Parathyroid adenoma (tissue), 2 donors: ENCODE measurements at regions not wholly inside any gene's neighbourhood (a gene's known extent, or its start where the extent isn't known, plus 50 kb on each side); places are given as distances from the start of the nearest gene placed in this dataset.

ENCODE experiments used
- H2AFZ ChIP-seq: fragments of 300-600 bp; sonication (generic); one replicate; pipeline ENCODE4 v1.7.0; 2017; ENCODE audit warnings: antibody characterized with exemption, mild to moderate bottlenecking
- H3K27ac ChIP-seq: fragments of 300-600 bp; sonication (generic); one replicate; pipeline ENCODE4 v1.7.0; 2017
- H3K27me3 ChIP-seq: fragments of 300-600 bp; sonication (generic); one replicate; pipeline ENCODE4 v1.7.0; 2017; ENCODE audit warnings: low read length; ENCODE audit not compliant: control insufficient read depth, insufficient read depth
- H3K36me3 ChIP-seq: fragments of 300-600 bp; sonication (generic); one replicate; pipeline ENCODE4 v1.7.0; 2017; ENCODE audit warnings: low read length; ENCODE audit not compliant: control insufficient read depth, insufficient read depth
- H3K4me1 ChIP-seq: fragments of 300-600 bp; sonication (generic); one replicate; pipeline ENCODE4 v1.7.0; 2017; ENCODE audit warnings: control low read depth
- H3K4me2 ChIP-seq: fragments of 300-600 bp; sonication (generic); one replicate; pipeline ENCODE4 v1.7.0; 2017; ENCODE audit warnings: low read length
- H3K4me3 ChIP-seq: fragments of 300-600 bp; sonication (generic); one replicate; pipeline ENCODE4 v1.7.0; 2017; ENCODE audit warnings: low read depth, low read length
- H3K79me2 ChIP-seq: fragments of 300-600 bp; sonication (generic); one replicate; pipeline ENCODE4 v1.7.0; 2017; ENCODE audit warnings: control low read depth
- H3K9ac ChIP-seq: fragments of 300-600 bp; sonication (generic); one replicate; pipeline ENCODE4 v1.7.0; 2017; ENCODE audit warnings: mild to moderate bottlenecking
- H3K9me3 ChIP-seq: fragments of 300-600 bp; sonication (generic); one replicate; pipeline ENCODE4 v1.7.0; 2017; ENCODE audit warnings: low read length; ENCODE audit not compliant: control insufficient read depth
- TF ChIP-seq, protein P1 (sequence below): fragments of 300-600 bp; sonication (generic); IDR thresholded peaks from one replicate; pipeline ENCODE4 v1.7.0; 2017; ENCODE audit warnings: antibody characterized with exemption, mild to moderate bottlenecking
- donor health status: primary hyperparathyroidism.

DNA sequence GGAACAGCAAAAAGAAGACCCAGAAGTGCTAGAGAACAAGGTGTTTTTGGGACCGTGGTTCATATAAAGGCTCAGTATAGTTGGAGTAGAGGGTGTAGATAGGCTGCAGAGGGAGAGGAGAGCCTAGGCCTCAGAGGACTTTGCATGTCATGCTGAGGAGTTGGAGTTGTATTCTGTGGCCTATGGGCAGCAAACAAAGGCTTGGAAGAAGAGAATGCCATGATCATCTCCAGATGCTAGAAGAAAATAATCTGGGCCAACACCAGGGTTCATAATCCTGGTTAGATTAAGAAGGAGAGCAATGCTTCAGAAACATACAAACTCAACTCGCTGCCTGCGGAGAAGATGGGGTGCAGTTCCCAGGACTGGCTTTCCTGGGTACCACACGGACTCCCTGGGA, 262.8 kb upstream of the USP24 start:
- Histone ChIP-seq H3K36me3 (no peaks in the 10 kb centered on the region), H3K79me2 (no peaks in the 10 kb centered on the region), H2AFZ (no peak overlapping the region), H3K4me3 (no peak overlapping the region), H3K9me3 (no peaks in the 10 kb centered on the region), H3K27ac (no peak overlapping the region), H3K27me3 (no peaks in the 10 kb centered on the region), H3K9ac (no peak overlapping the region), H3K4me1 (no peaks in the 10 kb centered on the region), H3K4me2 (no peak overlapping the region)
- TF ChIP-seq, protein P1, sequence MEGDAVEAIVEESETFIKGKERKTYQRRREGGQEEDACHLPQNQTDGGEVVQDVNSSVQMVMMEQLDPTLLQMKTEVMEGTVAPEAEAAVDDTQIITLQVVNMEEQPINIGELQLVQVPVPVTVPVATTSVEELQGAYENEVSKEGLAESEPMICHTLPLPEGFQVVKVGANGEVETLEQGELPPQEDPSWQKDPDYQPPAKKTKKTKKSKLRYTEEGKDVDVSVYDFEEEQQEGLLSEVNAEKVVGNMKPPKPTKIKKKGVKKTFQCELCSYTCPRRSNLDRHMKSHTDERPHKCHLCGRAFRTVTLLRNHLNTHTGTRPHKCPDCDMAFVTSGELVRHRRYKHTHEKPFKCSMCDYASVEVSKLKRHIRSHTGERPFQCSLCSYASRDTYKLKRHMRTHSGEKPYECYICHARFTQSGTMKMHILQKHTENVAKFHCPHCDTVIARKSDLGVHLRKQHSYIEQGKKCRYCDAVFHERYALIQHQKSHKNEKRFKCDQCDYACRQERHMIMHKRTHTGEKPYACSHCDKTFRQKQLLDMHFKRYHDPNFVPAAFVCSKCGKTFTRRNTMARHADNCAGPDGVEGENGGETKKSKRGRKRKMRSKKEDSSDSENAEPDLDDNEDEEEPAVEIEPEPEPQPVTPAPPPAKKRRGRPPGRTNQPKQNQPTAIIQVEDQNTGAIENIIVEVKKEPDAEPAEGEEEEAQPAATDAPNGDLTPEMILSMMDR: no peak

DNA sequence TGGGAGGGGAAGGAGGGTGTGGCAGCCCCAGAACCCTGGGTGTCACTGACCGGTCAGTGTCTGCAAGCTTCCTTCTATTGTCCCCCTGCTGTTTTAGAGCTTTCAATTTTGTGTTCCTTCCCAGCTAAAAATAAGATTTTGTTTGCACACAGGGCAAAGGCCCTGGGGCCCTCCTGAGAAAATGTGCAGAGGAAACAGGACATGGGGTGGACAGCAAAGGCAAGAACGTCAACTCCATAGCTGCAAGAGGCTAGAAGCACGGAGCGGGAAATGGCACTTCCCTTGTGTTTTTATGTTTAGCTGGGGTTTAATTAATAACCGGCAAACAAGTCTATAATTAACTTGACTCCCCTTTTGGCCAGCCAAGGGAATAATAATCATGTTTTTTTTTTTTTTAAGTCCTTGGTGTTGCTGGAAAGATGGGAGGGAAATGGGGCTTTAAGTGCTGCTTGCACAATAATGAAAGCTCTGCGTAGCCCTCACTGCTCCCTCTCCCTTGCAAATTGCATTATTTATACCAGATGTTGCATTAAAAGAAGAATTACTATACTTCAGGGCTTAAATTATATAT, 261.4 kb upstream of the USP24 start:
- TF ChIP-seq, protein P1: no peak
- H3K79me2 ChIP-seq: no peaks in the 10 kb centered on the region

DNA sequence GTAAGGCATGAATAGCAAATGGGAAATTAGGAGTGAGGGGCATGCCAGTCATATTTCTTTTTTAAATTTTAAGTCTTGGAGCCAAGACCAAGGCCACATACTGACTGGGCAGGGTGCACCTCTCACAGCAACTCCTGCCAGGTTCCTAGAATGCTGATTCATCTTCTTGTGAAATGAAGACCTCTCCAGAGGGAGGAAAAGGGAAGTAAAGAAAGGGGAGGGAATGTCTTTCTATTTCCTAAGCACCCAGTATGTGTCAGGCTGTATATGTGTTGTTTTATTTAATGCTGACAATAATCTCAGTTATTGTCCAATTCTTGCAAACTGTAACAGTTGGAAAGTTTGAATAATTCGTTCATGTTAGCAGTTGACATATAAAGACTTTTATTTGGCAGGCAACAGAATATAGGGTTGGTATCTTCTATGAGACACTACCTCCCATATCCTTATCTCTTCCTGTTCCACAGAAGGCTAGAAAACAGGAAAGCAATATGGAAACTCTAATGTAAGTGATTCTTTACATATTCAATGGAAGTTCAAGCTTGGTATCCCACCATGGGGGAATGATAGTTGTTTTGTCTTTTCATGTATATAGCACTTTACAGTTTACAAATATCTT, 259.1 kb upstream of the USP24 start:
- H3K9ac ChIP-seq: no peak overlapping the region
- no peak overlapping the region for H3K4me2 ChIP-seq
- no peaks in the 10 kb centered on the region for H3K36me3 ChIP-seq
- no peaks in the 10 kb centered on the region for H3K79me2 ChIP-seq
- no peaks in the 10 kb centered on the region for H3K4me1 ChIP-seq
- no peak overlapping the region for H2AFZ ChIP-seq
- H3K4me3 ChIP-seq: no peak overlapping the region
- no peaks in the 10 kb centered on the region for H3K27me3 ChIP-seq
- no peaks in the 10 kb centered on the region for H3K9me3 ChIP-seq
- H3K27ac ChIP-seq: no peak overlapping the region
- TF ChIP-seq, protein P1: no peak

More for the DNA sequence above, 261.4 kb upstream of the USP24 start:
- Histone ChIP-seq H3K9ac (no peak overlapping the region), H3K9me3 (no peaks in the 10 kb centered on the region), H3K36me3 (no peaks in the 10 kb centered on the region), H2AFZ (no peak overlapping the region), H3K4me3 (no peak overlapping the region), H3K27ac (no peak overlapping the region), H3K27me3 (no peaks in the 10 kb centered on the region), H3K4me1 (no peaks in the 10 kb centered on the region), H3K4me2 (no peak overlapping the region)

GRCh38 chr1:55473661-55474060, 258.5 kb upstream of the USP24 start:
- Histone ChIP-seq H2AFZ (no peak overlapping the region), H3K4me1 (no peaks in the 10 kb centered on the region), H3K27ac (no peak overlapping the region), H3K79me2 (no peaks in the 10 kb centered on the region), H3K9ac (no peak overlapping the region), H3K27me3 (no peaks in the 10 kb centered on the region), H3K4me3 (no peak overlapping the region), H3K36me3 (no peaks in the 10 kb centered on the region), H3K9me3 (no peaks in the 10 kb centered on the region), H3K4me2 (no peak overlapping the region)
- TF ChIP-seq, protein P1: no peak

DNA sequence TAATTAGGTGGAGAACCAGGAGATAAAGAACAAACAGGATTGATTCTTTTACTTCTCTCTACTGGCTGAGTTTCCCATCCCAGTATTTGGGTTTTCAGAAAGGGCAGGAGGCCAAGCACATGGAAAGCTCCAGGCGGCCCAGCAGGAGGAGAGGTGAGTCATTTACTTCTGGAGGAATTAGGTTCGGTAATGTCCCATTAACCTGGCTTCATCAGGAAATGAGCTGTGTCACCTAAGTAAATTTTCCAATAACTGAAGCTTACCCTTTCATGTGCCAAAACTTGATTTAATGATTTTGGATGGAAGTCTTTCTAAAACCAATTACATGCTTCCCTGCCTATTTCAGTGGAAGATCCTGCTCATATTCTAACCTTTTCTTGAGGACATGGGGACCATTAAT, 257.6 kb upstream of the USP24 start:
- Histone ChIP-seq H3K27me3 (no peaks in the 10 kb centered on the region), H3K4me2 (no peak overlapping the region), H3K9me3 (no peaks in the 10 kb centered on the region), H3K9ac (no peak overlapping the region), H3K79me2 (no peaks in the 10 kb centered on the region), H3K27ac (no peak overlapping the region), H3K36me3 (no peaks in the 10 kb centered on the region), H2AFZ (no peak overlapping the region), H3K4me3 (no peak overlapping the region), H3K4me1 (no peaks in the 10 kb centered on the region)
- TF ChIP-seq, protein P1: no peak
